Adrenal gland (tissue), 9 donors: ENCODE measurements at regions not wholly inside any gene's neighbourhood (a gene's known extent, or its start where the extent isn't known, plus 50 kb on each side); places are given as distances from the start of the nearest gene placed in this dataset.
A peak's percentile ranks its signal among the peaks of the same experiment; 100 is the strongest.

ENCODE experiments used
- DNase-seq, 7 donors: peaks; one replicate each; pipeline ENCODE4 v3.0.0-alpha.2; 2019 to 2020
- H3K27ac ChIP-seq, 5 donors: fragments of 200-600 bp; sonication (generic) in 4 of 5; 1 replicate in 3 of 5; 2 replicates in 2 of 5; pipeline versions ENCODE4 v1.5.1 to v1.8.0; 2016 to 2020; ENCODE audit warnings: mild to moderate bottlenecking in 1 of 5
- H3K27me3 ChIP-seq: fragments of 200-600 bp; 2 replicates; pipeline ENCODE4 v1.8.0; 2021
- H3K36me3 ChIP-seq, 2 donors: fragments of 200-600 bp; replicated peaks in 1 of 2; 1 replicate in 1 of 2; 2 replicates in 1 of 2; pipeline versions ENCODE4 v1.5.1 to v1.8.0; 2018 to 2022
- H3K4me1 ChIP-seq, 2 donors: fragments of 200-600 bp; replicated peaks in 1 of 2; 1 replicate in 1 of 2; 2 replicates in 1 of 2; pipeline versions ENCODE4 v1.5.1 to v1.8.0; 2018 to 2021
- H3K4me3 ChIP-seq, 4 donors: fragments of 200-600 bp; sonication (generic) in 3 of 4; one replicate each; pipeline ENCODE4 v1.5.1; 2016 to 2018
- H3K9me3 ChIP-seq, 3 donors: fragments of 200-600 bp; sonication (generic) in 1 of 3; replicated peaks in 1 of 3; 1 replicate in 2 of 3; 2 replicates in 1 of 3; pipeline versions ENCODE4 v1.5.1 to v1.8.0; 2016 to 2021
- CTCF ChIP-seq, 6 experiments: fragments of 450-650 bp in 4 of 6; fragments of 200-600 bp in 2 of 6; sonication (generic) in 1 of 6; IDR thresholded peaks; 1 replicate in 5 of 6; 2 replicates in 1 of 6; pipeline versions ENCODE4 v1.5.1 to v1.8.0; 2016 to 2021; ENCODE audit warnings: antibody characterized with exemption in 6 of 6, mild to moderate bottlenecking in 2 of 6, moderate library complexity in 1 of 6
- POLR2A ChIP-seq, 2 donors: fragments of 450-650 bp; IDR thresholded peaks; one replicate each; pipeline ENCODE4 v1.6.1; 2017; ENCODE audit warnings: antibody characterized with exemption in 2 of 2, mild to moderate bottlenecking in 2 of 2, moderate library complexity in 1 of 2
- WGBS, 4 donors: extraction: QIAGEN DNeasy Blood & Tissue Kit in 2 of 4; methylation state at CpG; one replicate each; pipeline versions ENCODE4 v1.1.5 to v1.1.7; 2013 to 2017; 5-methylcytosine and 5-hydroxymethylcytosine counted together
- intact Hi-C, 2 donors: fragments of 100-400 bp; cut with DNase I; formaldehyde crosslinking; loops; one replicate each; pipeline versions ENCODE4 v1.14.1 to v1.15.0; 2022 to 2023
- donor health status: healthy with polysubstance abuse.
- donor health status: Bipolar disorder and iron deficiency.
- donor health status: DM: yes; HTN: yes; CAD: no.
- donor health status: DM: no; HTN: no; CAD: no.
- donor health status: DM: no; HTN: no; CAD: no.

GRCh38 chr6:132011582-132011981, 60.4 kb upstream of the CCN2 start:
- H3K4me3 ChIP-seq, result no peak overlapping the region
- H3K4me1 ChIP-seq, result no peaks in the 10 kb centered on the region
- WGBS, 4 donors, result 47 to 67% (median 63%) methylated on average over 2 of the region's 2 CpGs

GRCh38 chr6:132009175-132009574, 58.0 kb upstream of the CCN2 start:
- no peak overlapping the region for H3K4me3 ChIP-seq
- H3K27me3 ChIP-seq, result no peaks in the 10 kb centered on the region
- no peaks in the 10 kb centered on the region for H3K36me3 ChIP-seq
- DNase-seq, result no peak
- no peak for TF ChIP-seq POLR2A (IDR thresholded peaks at IDR 0.05)
- TF ChIP-seq CTCF (IDR thresholded peaks at IDR 0.05), result no peak
- H3K9me3 ChIP-seq, result no peaks in the 10 kb centered on the region
- peaks cover 0 to 3% of the 10 kb centered on the region in 2 donors for H3K4me1 ChIP-seq
- intact Hi-C loops, result no loop called here
- no peak overlapping the region for H3K27ac ChIP-seq

More at GRCh38 chr6:132011582-132011981, 60.4 kb upstream of the CCN2 start:
- peak overlapping the region in 2 of 5 donors; percentile 18 to 25 for H3K27ac ChIP-seq
- H3K9me3 ChIP-seq, result no peaks in the 10 kb centered on the region
- DNase-seq, result no peak
- no peaks in the 10 kb centered on the region for H3K36me3 ChIP-seq
- H3K27me3 ChIP-seq, result no peaks in the 10 kb centered on the region
- TF ChIP-seq CTCF (IDR thresholded peaks at IDR 0.05) (no peak), POLR2A (IDR thresholded peaks at IDR 0.05) (no peak)
- intact Hi-C loops, result no loop called here

GRCh38 chr6:132007474-132008190, 56.5 kb upstream of the CCN2 start:
- TF ChIP-seq POLR2A (IDR thresholded peaks at IDR 0.05) (no peak), CTCF (IDR thresholded peaks at IDR 0.05) (no peak)
- no peak for DNase-seq
- Histone ChIP-seq H3K9me3 (no peaks in the 10 kb centered on the region), H3K27ac (no peak overlapping the region), H3K4me1 (peaks cover 0 to 3% of the 10 kb centered on the region in 2 donors), H3K36me3 (no peaks in the 10 kb centered on the region), H3K27me3 (no peaks in the 10 kb centered on the region), H3K4me3 (no peak overlapping the region)
- intact Hi-C loops, result no loop called here
- WGBS, 4 donors, result 81 to 91% (median 86%) methylated on average over 2 of the region's 2 CpGs

- TF ChIP-seq CTCF (IDR thresholded peaks at IDR 0.05), result no peak
- no peak for TF ChIP-seq POLR2A (IDR thresholded peaks at IDR 0.05)
- WGBS, 4 donors, result 45 to 73% (median 71%) methylated on average over 2 of the region's 2 CpGs
- H3K27ac ChIP-seq, result no peak overlapping the region
Observed at GRCh38 chr6:132005178-132005577, 54.0 kb upstream of the CCN2 start.

More at GRCh38 chr6:132005178-132005577, 54.0 kb upstream of the CCN2 start:
- H3K4me1 ChIP-seq, result peaks cover 0 to 3% of the 10 kb centered on the region in 2 donors
- H3K36me3 ChIP-seq, result no peaks in the 10 kb centered on the region
- H3K9me3 ChIP-seq, result no peaks in the 10 kb centered on the region
- H3K27me3 ChIP-seq, result no peaks in the 10 kb centered on the region
- intact Hi-C loops, result no loop called here
- DNase-seq, result no peak
- no peak overlapping the region for H3K4me3 ChIP-seq
